DND-41 (cell line): ENCODE measurements at regions not wholly inside any gene's neighbourhood (a gene's known extent, or its start where the extent isn't known, plus 50 kb on each side); places are given as distances from the start of the nearest gene placed in this dataset.

ENCODE experiments used
- ATAC-seq: fragments of 200-7000 bp; cut with Tn5 transposase; 3 replicates; pipeline ENCODE4 v1.9.1; 2021; ENCODE audit warnings: low read depth; ENCODE audit not compliant: insufficient read depth
- DNase-seq: peaks from one replicate; pipeline ENCODE4 v3.0.0-alpha.2; 2020
- H2AFZ ChIP-seq: 2 replicates; pipeline ENCODE4 v1.6.0; 2012; ENCODE audit warnings: low read depth, low read length
- H3K27ac ChIP-seq: 2 replicates; pipeline ENCODE4 v1.5.1; 2012; ENCODE audit warnings: low read length, inconsistent platforms
- H3K27me3 ChIP-seq: fragments of 200-600 bp; sonication (generic); 2 replicates; pipeline ENCODE4 v1.6.0; 2012; ENCODE audit warnings: low read length, mild to moderate bottlenecking, inconsistent platforms; ENCODE audit not compliant: insufficient read depth, poor library complexity
- H3K36me3 ChIP-seq: 2 replicates; pipeline ENCODE4 v1.5.1; 2012; ENCODE audit warnings: low read length, inconsistent platforms; ENCODE audit not compliant: insufficient read depth
- H3K4me1 ChIP-seq: 2 replicates; pipeline ENCODE4 v1.5.1; 2012; ENCODE audit warnings: mild to moderate bottlenecking, low read length; ENCODE audit not compliant: insufficient read depth
- H3K4me2 ChIP-seq: 2 replicates; pipeline ENCODE4 v1.6.0; 2012; ENCODE audit warnings: mild to moderate bottlenecking, moderate library complexity, low read length, inconsistent platforms; ENCODE audit not compliant: insufficient read depth
- H3K4me3 ChIP-seq, 2 experiments: fragments of 200-600 bp in 1 of 2; shearing (Covaris generic) in 1 of 2; 2 replicates each; pipeline ENCODE4 v1.5.1; 2012 to 2016; ENCODE audit warnings: inconsistent platforms in 2 of 2, low read length in 2 of 2, mild to moderate bottlenecking in 2 of 2, low read depth in 1 of 2, moderate library complexity in 1 of 2
- H3K79me2 ChIP-seq: 2 replicates; pipeline ENCODE4 v1.6.0; 2012; ENCODE audit warnings: low read length, inconsistent platforms; ENCODE audit not compliant: insufficient read depth
- H3K9ac ChIP-seq: 2 replicates; pipeline ENCODE4 v1.6.0; 2012; ENCODE audit warnings: low read depth, mild to moderate bottlenecking, inconsistent platforms, low read length, moderate library complexity
- H3K9me3 ChIP-seq: 2 replicates; pipeline ENCODE4 v1.5.1; 2012; ENCODE audit warnings: low read length, moderate library complexity, mild to moderate bottlenecking, inconsistent platforms; ENCODE audit not compliant: insufficient read depth, severe bottlenecking
- H4K20me1 ChIP-seq: 2 replicates; pipeline ENCODE4 v1.6.0; 2012; ENCODE audit warnings: low read length; ENCODE audit not compliant: insufficient read depth
- EZH2 ChIP-seq: IDR thresholded peaks from 3 replicates; pipeline ENCODE4 v1.6.1; 2012; ENCODE audit warnings: borderline replicate concordance, low read depth, mild to moderate bottlenecking, moderate library complexity, low read length, inconsistent platforms; ENCODE audit not compliant: severe bottlenecking
- TF ChIP-seq, protein P1 (sequence below): IDR thresholded peaks from 2 replicates; pipeline ENCODE4 v1.5.1; 2012; ENCODE audit warnings: borderline replicate concordance, low read length, moderate library complexity, mild to moderate bottlenecking; ENCODE audit not compliant: poor library complexity, severe bottlenecking; ENCODE audit errors: extremely low read depth

DNA sequence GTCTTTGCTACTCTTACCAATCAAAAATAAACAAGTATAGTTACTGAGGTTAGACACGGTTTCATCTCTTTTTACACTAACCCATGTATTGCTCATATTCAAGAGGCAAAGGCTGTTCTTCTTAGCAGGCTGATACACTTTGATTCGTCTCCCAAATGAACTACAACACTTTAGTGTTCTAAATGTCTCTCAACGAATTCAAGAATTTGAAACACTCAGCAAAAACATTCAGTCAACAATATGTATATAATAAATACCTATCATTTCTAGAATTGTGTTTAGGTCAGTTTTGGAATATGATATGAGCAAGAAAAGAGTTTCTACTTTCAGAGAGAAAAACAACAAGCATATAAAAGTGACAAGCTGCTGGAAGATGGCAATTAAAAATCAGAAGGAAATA, 669.6 kb upstream of the DPPA4 start:
- DNase-seq (no peak), ATAC-seq (no peak)
- Histone ChIP-seq H3K9me3 (no peaks in the 10 kb centered on the region), H3K27me3 (no peaks in the 10 kb centered on the region), H2AFZ (no peak overlapping the region), H3K27ac (no peak overlapping the region), H3K4me1 (no peaks in the 10 kb centered on the region), H4K20me1 (no peaks in the 10 kb centered on the region), H3K4me2 (no peak overlapping the region), H3K36me3 (no peaks in the 10 kb centered on the region), H3K4me3 (no peak overlapping the region), H3K79me2 (no peaks in the 10 kb centered on the region), H3K9ac (no peak overlapping the region)
- TF ChIP-seq EZH2, result no peak
- TF ChIP-seq, protein P1, sequence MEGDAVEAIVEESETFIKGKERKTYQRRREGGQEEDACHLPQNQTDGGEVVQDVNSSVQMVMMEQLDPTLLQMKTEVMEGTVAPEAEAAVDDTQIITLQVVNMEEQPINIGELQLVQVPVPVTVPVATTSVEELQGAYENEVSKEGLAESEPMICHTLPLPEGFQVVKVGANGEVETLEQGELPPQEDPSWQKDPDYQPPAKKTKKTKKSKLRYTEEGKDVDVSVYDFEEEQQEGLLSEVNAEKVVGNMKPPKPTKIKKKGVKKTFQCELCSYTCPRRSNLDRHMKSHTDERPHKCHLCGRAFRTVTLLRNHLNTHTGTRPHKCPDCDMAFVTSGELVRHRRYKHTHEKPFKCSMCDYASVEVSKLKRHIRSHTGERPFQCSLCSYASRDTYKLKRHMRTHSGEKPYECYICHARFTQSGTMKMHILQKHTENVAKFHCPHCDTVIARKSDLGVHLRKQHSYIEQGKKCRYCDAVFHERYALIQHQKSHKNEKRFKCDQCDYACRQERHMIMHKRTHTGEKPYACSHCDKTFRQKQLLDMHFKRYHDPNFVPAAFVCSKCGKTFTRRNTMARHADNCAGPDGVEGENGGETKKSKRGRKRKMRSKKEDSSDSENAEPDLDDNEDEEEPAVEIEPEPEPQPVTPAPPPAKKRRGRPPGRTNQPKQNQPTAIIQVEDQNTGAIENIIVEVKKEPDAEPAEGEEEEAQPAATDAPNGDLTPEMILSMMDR, result no peak

DNA sequence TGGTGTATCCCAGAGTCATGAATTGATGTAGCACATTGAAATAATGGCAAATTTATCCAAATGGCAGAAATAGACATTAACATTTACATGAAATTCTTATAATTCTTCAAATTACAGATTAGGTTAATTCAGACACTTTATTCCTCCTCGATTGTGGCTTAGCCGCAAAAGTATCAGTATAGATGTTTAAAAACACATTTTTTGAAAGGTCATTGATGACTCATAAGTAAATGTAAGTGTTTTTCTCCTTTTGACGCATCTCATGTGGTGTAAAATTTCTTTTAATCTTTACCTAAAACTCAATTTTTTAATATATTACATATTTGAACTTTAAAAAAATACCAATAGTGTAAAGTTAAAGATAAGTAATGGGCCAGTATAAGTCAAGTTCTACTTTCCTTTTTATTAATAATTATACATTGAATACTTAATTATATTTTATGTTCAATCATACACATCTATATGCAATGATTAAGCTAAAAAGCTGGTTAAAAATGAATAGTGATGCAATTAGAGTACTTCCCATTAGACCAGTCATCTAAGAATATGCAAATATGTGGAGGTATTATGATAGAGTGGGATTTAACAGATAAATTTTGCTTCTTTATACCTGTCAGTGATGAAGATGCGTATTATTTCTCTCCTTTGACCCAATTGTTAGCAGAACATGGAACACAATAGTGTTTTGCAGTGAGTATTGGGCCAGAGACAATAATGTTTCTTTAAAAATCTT, 678.1 kb upstream of the DPPA4 start:
- no peaks in the 10 kb centered on the region for H3K9me3 ChIP-seq
- no peaks in the 10 kb centered on the region for H3K36me3 ChIP-seq
- no peak for TF ChIP-seq EZH2
- TF ChIP-seq, protein P1, result no peak
- H2AFZ ChIP-seq, result no peak overlapping the region
- H3K4me3 ChIP-seq, result no peak overlapping the region
- no peaks in the 10 kb centered on the region for H3K4me1 ChIP-seq
- H3K27ac ChIP-seq, result no peak overlapping the region
- no peaks in the 10 kb centered on the region for H3K27me3 ChIP-seq
- no peak for DNase-seq
- ATAC-seq, result no peak
- no peak overlapping the region for H3K9ac ChIP-seq
- no peaks in the 10 kb centered on the region for H3K79me2 ChIP-seq
- no peak overlapping the region for H3K4me2 ChIP-seq
- H4K20me1 ChIP-seq, result no peaks in the 10 kb centered on the region

DNA sequence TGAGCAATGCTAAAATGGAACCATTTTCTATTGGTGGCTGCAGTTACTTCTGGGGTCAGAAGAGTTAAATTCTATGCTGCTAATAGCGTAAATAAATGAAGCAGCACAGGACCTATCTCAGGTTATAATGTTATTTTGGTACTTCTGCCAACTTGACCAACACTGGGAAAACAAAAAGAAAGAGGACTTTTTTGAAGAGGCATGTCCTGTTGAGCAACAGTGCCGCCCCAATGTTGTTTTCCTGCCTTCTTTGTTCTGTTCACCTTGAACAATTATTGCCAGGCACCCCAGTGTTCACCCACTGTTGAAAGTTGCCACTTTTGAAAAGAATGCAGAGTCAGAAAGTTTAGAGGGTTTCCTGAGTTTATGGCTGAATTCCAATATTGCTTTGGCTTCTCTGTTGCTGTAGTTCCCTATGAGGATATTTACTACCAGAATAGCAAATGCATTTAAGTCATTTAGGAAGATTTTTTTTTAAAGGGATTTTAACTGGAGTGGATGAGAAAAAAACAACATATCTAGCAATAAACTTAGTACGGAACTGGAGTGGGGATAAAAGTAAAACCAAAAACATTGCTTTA, 679.0 kb upstream of the DPPA4 start:
- TF ChIP-seq, protein P1, result no peak
- ATAC-seq (no peak), DNase-seq (no peak)
- H3K9ac ChIP-seq, result no peak overlapping the region
- no peak overlapping the region for H3K4me2 ChIP-seq
- no peaks in the 10 kb centered on the region for H3K4me1 ChIP-seq
- H3K27ac ChIP-seq, result no peak overlapping the region
- H3K9me3 ChIP-seq, result no peaks in the 10 kb centered on the region
- no peaks in the 10 kb centered on the region for H3K79me2 ChIP-seq
- H3K36me3 ChIP-seq, result no peaks in the 10 kb centered on the region
- no peaks in the 10 kb centered on the region for H4K20me1 ChIP-seq
- H3K27me3 ChIP-seq, result no peaks in the 10 kb centered on the region
- no peak overlapping the region; the same call in 1 of the 2 replicates for H2AFZ ChIP-seq
- H3K4me3 ChIP-seq, result no peak overlapping the region
